HK-2 (cell line): ENCODE measurements at regions not wholly inside any gene's neighbourhood (a gene's known extent, or its start where the extent isn't known, plus 50 kb on each side); places are given as distances from the start of the nearest gene placed in this dataset.

Source experiments
- DNase-seq: peaks from one replicate; pipeline ENCODE4 v3.0.0-alpha.2; 2018; ENCODE audit not compliant: unreplicated experiment

DNA sequence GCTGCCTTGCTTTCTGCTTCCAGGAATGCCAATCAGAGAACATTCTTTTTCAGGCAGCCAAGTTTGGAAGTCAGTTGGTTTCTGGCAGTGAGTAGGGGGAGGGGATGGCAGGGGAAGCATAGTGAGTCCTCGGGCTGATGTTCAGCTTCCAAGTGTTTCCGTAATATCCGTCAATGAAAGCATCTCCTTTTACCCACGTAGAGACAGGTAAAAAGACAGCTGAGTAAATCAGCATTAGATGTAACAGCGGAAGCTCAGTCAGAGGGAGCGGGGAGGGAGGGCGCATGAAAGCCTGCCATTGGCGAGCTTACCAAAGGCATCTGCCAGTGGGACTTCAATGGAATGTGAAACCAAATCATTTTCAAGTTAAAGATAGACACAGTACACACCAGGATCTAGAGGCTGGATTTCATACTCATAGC lies 117.1 kb upstream of the DTNA start:
- DNase-seq: no peak

DNA sequence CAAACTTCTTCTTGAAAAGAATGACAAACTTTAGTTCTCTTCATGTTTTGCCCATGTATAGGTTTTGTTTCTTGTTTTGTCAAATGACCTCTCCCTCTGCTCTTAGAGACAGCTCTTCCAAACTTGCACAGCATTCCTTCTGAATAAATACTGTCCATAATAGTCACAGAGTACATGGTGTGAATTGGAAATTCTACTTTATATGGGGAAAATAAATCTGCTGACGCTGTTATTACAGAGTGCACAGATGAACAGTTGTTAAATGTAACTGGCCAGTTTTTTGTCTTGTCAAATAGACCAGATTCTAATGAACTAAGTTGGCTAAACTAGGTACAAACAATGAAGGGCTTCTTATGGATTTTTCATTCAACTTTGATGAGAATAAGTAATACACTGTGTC lies 115.8 kb upstream of the DTNA start:
- no peak for DNase-seq

DNA sequence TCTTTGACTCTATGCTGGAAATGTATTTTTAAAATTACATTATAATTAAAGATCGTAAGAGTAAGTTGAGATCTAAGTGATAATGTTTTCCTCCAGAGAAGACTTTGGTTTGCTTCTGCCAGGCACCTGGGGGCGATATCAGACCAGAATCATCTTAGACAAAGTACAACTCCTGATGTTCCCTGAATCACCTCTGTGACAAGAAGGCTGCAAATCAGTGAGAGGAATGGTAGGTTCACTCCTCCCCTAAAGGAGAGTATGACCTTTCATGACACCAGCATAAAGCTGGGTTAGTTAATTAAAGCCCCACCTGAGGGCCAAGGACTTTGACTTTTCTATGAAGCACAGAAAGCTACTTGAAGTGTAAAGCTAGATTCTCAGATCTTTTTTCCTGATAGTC lies 114.4 kb upstream of the DTNA start:
- peak; percentile 12 for DNase-seq

DNA sequence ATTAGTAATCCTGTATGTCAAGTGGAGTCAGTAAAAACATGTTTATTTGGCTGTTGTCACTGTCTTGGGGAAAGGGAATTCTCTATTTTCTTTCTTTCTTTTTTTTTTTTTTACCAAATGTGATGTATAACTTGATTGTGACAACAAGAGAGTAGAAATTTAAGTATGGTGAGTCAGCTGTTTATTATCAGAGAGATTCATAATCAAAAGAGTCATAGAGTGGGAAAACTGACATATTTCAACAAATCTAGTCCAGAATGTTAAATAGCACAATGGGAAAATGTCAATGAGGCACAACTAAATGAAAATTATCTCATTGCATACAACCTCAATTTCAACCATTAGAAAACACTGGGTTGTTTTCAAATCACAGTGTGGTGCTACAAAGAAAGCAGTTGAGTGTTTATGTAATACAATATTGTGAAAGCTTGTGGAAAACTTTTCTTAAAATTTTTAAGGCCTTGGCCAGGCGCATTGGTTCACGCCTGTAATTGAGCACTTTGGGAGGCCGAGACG lies 111.9 kb upstream of the DTNA start:
- no peak for DNase-seq

DNA sequence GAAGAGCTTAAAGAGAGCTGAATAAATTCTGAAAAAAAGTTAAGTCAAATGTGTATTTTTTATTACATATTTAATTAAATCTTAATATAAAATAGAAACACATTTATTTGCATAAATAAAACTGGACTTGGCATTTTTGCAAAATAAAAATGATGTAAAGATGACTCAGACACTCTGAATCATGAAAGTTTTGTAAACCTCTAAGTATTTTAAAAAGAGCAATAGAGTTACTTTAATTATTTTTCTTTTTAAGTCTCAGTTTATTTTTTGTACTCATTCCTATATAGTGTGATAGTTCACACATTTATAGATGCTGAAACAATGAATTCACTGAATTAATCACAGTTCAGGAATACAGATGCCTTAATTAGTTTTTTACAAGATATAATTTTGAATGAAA lies 109.9 kb upstream of the DTNA start:
- no peak for DNase-seq

DNA sequence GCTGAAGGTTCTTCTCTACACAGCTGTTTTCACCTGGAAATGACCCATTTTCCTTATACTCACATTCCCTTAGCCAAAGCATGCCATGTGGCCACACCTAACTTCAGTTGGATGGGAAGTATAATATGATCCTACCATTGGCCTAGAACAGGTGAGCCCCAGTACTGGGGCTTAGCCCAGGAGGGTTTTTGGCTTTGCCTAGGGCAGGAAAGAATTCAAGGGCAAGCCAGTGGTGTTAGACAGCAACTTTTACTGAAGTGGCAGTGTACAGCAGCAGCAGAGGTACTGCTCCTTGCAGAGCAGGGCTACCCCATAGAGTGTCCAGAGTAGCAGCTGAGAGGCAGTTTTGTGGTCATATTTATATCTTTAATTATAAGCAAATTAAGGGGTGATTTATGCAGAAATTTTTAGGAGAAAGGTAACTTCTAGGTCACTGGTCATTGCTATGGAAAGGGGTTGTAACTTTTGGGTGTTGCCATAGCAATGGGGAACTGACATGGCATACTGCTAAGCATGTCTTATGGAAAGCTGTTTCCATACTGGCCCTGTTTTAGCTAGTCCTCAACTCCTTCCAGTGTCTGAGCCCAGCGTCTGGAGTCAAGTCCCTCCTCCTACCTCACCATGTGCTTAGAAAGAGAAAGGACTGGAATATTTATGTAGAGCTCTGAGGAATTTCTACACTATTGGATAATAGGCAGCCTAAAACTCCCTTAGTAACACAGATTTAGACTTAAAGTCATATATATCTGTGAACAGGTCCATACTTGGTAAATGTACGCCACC lies 109.0 kb upstream of the DTNA start:
- no peak for DNase-seq

DNA sequence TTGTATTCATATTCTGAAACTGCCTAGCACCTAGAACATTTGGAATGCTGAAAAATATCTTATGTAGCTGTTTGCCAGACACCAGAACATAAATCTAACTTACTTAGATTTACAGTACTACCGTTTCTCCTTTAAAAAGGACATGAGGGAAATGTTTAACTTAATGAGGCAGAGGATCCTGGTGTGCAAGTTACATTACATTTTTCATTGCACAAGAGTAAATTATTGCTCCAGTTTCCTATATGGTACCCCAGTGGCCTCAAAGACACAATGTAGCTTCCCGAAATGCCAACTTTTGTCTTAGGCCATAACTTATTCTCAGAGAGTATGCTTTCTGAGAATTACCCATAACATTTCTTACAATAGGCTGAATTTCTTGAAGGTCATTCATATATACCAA lies 105.5 kb upstream of the DTNA start:
- DNase-seq: no peak

DNA sequence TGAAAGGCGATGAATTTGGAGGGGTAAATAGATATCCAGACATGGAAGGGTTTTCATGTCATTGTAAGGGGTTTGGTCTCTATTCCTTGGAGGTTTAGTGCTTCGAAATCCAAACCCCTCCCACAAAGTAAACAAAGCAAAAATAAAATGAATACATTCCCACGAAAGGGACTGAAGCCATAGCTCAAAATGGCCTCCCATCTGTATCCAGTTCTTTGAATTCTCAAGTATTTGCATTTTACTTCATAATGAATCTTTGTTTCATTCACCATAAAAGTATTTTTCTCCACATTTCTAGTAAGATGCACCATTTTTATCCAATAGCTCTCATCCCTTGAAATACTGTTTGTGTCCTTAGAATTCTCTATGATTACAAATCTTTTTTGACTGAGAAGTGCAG lies 103.2 kb upstream of the DTNA start:
- DNase-seq: no peak

DNA sequence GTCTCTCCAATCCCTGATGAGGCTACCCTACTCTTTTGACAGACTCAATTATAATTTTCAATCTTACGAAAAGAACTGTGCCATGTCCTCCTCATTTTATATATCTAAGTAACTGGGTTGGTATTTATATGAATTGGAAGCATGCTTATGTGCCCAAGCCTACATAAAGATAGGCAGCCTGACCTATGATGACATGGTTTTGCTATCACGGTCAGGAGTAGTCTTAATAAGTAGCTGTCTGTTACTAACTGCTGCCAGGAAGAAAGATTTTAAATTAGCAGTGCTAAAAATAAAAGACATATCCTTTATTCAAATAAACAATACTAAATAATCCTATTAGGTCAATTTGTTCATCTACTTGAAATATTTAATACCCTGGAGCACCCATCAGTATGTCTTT lies 102.0 kb upstream of the DTNA start:
- DNase-seq: no peak

DNA sequence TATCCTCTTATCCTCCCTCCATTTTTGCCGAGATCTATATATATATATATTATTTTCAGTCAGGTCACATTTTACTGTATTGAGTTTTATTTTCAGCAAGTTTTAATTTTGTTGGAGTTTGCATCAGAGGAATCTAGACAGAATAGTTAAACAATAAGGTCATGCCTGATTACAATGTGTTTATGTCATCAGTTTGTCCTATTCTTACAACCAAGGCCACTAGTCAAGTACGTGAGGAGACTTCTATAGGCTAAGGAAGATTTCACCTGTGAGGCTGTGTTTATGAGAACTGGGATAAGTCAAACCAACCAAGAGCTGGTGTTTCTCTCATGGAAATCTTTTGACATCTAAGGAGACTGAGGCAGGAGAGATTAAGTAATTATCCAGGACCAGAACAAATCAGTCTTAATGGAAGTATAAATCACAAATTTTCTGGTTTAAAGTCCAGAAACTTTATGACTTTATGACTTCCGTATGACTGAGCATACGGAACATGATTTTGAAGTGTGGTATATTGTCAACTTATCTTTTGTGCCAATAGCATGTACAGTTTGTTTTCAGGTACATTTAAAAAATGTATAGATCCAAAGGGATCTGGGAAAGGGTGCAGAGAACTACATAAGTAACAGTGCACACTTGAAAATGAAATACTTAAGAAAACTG lies 100.0 kb upstream of the DTNA start:
- no peak for DNase-seq

DNA sequence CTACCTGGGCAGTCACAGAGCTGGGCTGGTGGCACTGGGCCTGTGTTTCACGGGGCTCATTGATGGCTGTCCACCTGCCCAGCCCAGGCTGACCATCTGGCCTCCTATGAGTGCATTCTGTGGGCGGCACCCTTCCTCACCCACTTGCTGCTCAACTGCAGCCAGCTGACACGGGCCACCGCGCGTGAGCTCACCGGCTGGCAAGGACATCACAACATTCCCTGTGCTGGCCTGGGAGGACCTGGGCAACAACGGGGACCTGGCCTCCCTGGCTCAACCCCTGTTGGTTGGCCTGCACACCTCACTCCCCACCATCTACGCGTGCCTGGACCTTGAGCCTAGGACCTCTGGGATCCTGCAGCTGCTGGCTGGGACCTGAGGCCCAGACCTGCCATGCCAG lies 98.2 kb upstream of the DTNA start:
- DNase-seq: no peak

DNA sequence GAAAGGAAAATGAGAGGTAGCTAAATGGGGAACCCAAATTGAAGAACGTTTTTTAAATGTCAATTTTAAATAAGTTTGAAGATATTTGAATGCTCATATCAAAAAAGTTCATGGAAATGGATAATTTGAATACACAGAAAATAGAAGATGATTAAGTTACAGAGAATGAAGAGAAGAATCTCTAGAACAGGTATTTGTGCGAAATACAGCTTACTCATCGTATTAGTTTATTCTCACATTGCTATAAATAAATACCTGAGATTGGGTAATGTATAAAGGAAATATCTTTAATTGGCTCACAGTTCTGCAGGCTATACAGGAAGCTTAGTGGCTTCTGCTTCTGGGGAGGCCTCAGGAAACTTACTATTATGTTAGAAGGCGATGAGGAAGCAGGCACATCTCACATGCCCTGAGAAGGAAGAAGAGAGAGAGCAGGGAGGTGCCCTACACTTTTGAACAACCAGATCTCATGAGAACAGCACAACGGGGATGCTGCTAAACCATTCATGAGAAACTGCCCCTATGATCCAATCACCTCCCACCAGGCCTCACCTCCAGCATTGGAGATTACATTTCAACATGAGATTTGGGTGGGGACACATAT lies 89.7 kb upstream of the DTNA start:
- no peak for DNase-seq

DNA sequence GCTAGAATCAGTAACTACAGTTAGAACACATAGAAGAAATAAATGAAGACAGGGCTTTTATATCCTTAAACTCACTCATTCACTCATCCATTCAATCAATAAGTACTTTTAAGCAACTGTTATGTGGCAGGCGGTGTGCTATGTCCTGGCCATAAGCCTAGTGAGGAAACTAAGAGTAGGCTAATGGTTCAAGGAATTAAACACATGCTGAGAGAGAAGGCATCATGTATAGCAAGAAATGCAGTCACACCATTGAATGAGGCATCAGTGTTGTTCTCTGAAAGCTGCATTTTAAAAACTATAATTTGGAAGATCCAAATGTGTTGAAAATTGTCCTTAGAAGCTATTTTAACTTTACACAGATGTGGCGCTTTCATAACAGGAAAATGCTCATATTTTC lies 86.5 kb upstream of the DTNA start:
- no peak for DNase-seq

DNA sequence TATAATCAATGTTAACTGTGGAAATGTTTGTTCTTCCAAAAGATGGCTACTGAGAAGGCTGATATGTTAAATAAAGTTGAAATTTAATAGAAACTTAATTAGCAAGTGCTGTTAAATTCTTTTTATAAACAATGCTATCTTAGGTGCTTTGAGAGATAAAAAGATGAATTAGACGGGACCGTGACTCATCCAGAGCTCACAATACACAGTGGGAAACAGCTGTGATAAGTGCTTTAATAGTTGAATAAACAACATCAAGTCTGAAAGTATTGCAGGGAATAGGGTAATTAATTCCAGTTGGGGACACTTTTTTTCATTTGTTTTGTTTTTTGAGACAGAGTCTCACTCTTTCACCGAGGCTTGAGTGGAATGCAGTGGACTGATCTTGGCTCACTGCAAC lies 85.5 kb upstream of the DTNA start:
- no peak for DNase-seq

DNA sequence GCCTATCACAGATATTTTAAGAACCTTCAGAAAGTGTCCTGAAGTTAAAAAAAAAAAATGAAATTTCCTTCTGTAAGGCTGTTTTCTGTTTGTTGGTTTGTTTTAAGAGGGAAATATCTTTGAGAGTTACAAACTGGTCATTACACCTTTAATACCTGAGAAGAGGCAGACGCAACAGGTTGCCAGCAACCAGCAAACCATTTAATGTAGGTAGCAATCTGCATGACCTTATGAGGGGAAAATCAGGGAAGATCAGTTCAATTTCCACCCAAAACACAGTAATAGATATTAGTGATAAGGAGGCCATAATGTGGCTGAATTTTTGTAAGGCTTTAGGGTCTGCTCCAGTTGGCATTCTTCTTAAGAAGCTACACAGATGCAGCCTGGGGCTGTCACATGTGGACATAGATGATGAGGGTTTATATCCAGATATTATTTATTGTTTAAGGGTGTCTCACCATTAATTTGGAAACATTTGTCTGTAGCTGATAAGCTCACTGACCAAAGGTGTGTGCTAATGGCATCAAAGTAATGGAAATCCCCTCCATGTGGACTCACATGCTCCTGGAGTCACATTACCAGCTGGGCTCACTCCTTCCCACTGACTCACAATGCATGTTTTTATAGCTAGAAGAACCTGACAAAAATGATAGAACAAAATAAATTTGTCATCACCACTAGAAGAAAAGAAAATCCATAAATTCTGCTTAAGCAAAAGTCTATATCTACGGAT lies 83.5 kb upstream of the DTNA start:
- DNase-seq: no peak

DNA sequence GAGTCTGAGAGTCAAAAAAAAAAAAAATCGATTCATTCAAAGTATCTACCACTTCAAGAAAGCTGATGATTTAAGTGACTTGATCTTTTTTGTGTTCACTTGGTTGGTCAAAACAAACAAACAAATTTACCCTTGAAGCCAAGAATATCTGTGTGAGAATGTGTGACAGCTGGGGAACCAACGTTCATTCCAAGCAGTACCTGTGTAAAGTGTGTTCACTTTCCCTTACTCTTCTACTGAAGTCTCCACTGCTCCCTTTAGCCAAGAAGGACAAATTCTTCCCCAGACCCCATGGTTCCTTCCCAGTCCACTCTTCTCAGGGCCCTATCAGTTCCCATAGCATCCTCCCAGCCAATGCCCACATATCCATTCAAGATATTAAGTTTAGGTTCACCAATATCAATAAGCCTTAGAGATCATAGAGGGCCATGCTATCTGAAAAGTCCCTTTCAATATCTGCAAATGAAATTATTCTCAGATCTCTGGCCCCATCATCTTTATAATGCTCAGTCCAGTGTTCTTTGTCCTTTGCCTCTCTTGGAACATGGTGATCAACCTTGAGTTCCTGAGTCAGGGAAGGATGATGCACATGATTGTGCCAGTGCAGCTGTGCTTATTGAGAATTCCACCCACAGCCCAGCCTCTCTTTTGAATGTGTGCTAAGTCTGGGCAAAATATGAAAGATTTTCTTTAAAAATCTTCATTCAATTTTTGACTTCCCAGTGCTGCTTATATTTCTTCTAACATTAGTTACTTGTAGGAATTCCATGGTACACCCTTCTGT lies 82.8 kb upstream of the DTNA start:
- no peak for DNase-seq

DNA sequence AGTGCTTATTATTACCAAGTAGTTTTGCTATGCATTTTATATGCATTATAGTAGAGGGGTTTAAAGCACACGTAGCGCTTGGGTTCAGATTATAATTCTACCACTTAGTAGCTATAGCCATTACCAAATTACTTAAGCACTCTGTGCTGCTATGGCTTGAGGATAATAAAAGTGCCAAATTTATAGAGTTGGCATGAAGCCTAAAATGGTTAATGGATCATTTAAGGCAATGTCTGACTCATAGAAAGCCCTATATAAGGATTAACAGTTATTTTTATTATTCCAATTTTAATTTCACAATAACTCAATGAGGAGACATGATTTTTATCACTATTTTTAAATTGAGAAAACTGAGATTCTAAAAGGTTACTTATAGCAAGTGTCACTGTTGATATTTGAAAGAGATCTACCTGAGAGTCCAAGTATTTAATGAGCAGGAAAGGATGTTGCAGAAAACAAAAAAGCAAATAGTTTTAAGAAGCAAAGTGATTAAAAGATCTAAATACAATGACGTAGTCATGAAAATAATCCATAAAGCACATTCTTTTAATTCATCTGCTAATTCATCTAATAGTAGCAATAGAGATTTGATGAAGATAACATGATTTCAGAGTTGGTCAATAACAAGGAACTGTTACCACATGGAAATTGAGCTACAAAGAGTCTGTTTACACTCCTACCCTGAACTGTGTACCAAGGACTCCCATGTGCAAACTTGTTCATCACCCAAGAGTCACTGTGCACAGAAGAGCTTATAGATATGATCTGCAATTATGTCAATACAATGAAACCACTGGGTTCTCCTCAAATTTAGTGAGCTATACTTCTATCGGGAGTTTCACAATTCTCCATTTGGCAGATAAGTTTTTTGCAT lies 78.8 kb upstream of the DTNA start:
- no peak for DNase-seq

DNA sequence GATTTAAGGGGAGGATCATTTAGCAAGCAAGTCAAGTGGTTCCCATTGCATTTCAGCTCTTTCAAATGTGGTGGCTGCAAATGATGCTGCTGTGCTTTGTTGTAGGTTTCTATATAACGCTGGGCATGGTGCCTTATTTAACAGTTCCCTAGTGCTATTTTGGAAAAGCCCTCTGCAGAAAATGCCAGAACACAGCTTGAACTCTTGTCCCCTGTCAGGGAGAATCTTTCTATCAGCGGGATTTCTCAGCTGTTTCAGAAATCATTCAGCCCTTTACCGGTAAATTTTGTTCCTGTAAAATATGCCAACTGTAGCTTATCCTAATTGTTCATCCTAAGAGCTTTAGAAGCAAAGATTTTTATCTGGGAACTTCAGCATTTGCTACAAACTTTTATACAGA lies 77.8 kb upstream of the DTNA start:
- no peak for DNase-seq

DNA sequence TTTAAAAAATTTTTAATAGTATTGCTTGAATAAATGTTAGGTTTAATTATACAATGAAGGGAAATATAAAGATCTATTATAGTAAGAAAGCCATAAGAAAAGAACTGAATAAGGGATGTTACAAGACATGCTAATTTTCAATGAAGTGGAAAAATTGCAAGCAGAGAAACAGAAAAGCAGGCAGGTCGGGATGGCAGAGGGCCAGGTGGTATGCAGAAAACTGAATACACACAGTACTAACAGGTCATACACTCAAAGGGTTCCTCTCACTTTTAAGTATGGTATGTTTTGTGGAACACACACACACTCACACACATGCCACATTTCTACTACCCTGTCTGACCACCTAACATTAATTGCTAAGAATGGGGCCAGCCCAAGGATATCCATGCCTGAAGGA lies 76.7 kb upstream of the DTNA start:
- DNase-seq: no peak

DNA sequence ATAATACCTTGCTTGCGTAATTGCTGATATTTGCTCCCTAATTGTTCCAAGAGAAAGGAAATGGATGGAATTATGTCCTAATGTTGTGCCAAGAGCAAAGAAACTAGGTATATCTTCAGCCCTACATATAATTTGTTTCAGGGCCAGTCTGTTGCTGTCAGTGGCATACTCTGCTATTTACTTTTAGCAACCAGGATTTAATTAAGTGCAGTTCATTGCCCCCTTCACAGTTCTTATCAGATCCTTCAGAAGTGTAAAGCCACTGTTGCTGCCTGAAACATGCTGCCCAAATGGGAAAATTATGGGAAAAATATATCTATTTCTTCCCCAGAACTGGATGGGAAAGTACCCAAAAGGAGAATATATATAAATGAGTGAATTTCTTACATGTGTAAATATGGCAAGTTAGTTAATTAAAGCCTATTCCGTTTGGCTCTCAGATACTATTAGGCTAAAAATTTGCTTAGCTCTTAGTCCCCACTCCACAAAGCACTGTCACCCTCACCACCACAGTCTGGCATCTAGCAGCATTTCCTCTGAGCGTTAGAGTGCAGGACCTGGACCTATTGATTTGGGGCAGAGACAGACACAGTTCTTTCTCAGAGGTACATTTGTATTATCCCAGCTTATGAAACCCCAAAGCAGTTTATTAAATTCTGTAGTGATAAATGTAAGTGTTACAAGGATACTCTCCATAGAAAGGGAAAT lies 72.8 kb upstream of the DTNA start:
- no peak for DNase-seq
